Adrenal gland (tissue), 9 donors: ENCODE measurements at regions not wholly inside any gene's neighbourhood (a gene's known extent, or its start where the extent isn't known, plus 50 kb on each side); places are given as distances from the start of the nearest gene placed in this dataset.
A peak's percentile ranks its signal among the peaks of the same experiment; 100 is the strongest.

ENCODE experiments used
- DNase-seq, 7 donors: peaks; one replicate each; pipeline ENCODE4 v3.0.0-alpha.2; 2019 to 2020
- H3K27ac ChIP-seq, 5 donors: fragments of 200-600 bp; sonication (generic) in 4 of 5; 1 replicate in 3 of 5; 2 replicates in 2 of 5; pipeline versions ENCODE4 v1.5.1 to v1.8.0; 2016 to 2020; ENCODE audit warnings: mild to moderate bottlenecking in 1 of 5
- H3K27me3 ChIP-seq: fragments of 200-600 bp; 2 replicates; pipeline ENCODE4 v1.8.0; 2021
- H3K36me3 ChIP-seq, 2 donors: fragments of 200-600 bp; replicated peaks in 1 of 2; 1 replicate in 1 of 2; 2 replicates in 1 of 2; pipeline versions ENCODE4 v1.5.1 to v1.8.0; 2018 to 2022
- H3K4me1 ChIP-seq, 2 donors: fragments of 200-600 bp; replicated peaks in 1 of 2; 1 replicate in 1 of 2; 2 replicates in 1 of 2; pipeline versions ENCODE4 v1.5.1 to v1.8.0; 2018 to 2021
- H3K4me3 ChIP-seq, 4 donors: fragments of 200-600 bp; sonication (generic) in 3 of 4; one replicate each; pipeline ENCODE4 v1.5.1; 2016 to 2018
- H3K9me3 ChIP-seq, 3 donors: fragments of 200-600 bp; sonication (generic) in 1 of 3; replicated peaks in 1 of 3; 1 replicate in 2 of 3; 2 replicates in 1 of 3; pipeline versions ENCODE4 v1.5.1 to v1.8.0; 2016 to 2021
- POLR2A ChIP-seq, 2 donors: fragments of 450-650 bp; IDR thresholded peaks; one replicate each; pipeline ENCODE4 v1.6.1; 2017; ENCODE audit warnings: antibody characterized with exemption in 2 of 2, mild to moderate bottlenecking in 2 of 2, moderate library complexity in 1 of 2
- WGBS, 4 donors: extraction: QIAGEN DNeasy Blood & Tissue Kit in 2 of 4; methylation state at CpG; one replicate each; pipeline versions ENCODE4 v1.1.5 to v1.1.7; 2013 to 2017; 5-methylcytosine and 5-hydroxymethylcytosine counted together
- intact Hi-C, 2 donors: fragments of 100-400 bp; cut with DNase I; formaldehyde crosslinking; loops; one replicate each; pipeline versions ENCODE4 v1.14.1 to v1.15.0; 2022 to 2023
- TF ChIP-seq, protein P1 (sequence below), 6 experiments: fragments of 450-650 bp in 4 of 6; fragments of 200-600 bp in 2 of 6; sonication (generic) in 1 of 6; IDR thresholded peaks; 1 replicate in 5 of 6; 2 replicates in 1 of 6; pipeline versions ENCODE4 v1.5.1 to v1.8.0; 2016 to 2021; ENCODE audit warnings: antibody characterized with exemption in 6 of 6, mild to moderate bottlenecking in 2 of 6, moderate library complexity in 1 of 6
- donor health status: healthy with polysubstance abuse.
- donor health status: Bipolar disorder and iron deficiency.
- donor health status: DM: yes; HTN: yes; CAD: no.
- donor health status: DM: no; HTN: no; CAD: no.
- donor health status: DM: no; HTN: no; CAD: no.

DNA sequence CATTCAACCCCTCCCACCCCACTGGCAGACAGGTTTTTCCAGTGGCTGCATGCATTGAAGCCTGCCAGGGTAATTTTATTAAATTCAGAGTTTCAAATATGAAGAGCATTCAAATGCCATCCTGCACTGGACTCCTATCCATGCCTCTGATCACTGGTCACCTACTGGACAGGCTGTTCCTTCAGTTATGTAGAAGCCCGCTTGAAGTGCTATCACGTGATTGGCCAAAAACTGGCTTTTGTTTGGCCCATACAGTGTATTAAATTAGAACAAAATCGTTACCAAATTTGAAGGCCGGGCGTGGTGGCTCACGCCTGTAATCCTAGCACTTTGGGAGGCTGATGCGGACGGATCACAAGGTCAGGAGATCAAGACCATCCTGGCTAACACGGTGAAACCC lies 464.1 kb downstream of the TSN start:
- WGBS, 4 donors = 85 to 93% (median 89%) methylated on average over 9 of the region's 9 CpGs

GRCh38 chr2:122221665-122222064 lies 466.2 kb downstream of the TSN start:
- H3K36me3 ChIP-seq = no peaks in the 10 kb centered on the region
- no peaks in the 10 kb centered on the region for H3K4me1 ChIP-seq
- TF ChIP-seq, protein P1, sequence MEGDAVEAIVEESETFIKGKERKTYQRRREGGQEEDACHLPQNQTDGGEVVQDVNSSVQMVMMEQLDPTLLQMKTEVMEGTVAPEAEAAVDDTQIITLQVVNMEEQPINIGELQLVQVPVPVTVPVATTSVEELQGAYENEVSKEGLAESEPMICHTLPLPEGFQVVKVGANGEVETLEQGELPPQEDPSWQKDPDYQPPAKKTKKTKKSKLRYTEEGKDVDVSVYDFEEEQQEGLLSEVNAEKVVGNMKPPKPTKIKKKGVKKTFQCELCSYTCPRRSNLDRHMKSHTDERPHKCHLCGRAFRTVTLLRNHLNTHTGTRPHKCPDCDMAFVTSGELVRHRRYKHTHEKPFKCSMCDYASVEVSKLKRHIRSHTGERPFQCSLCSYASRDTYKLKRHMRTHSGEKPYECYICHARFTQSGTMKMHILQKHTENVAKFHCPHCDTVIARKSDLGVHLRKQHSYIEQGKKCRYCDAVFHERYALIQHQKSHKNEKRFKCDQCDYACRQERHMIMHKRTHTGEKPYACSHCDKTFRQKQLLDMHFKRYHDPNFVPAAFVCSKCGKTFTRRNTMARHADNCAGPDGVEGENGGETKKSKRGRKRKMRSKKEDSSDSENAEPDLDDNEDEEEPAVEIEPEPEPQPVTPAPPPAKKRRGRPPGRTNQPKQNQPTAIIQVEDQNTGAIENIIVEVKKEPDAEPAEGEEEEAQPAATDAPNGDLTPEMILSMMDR (IDR thresholded peaks at IDR 0.05) = no peak
- TF ChIP-seq POLR2A (IDR thresholded peaks at IDR 0.05) = no peak
- H3K4me3 ChIP-seq = no peak overlapping the region
- DNase-seq = no peak
- 79 to 90% (median 83%) methylated on average over 3 of the region's 3 CpGs for WGBS, 4 donors
- H3K27me3 ChIP-seq = no peaks in the 10 kb centered on the region
- no peak overlapping the region for H3K27ac ChIP-seq
- intact Hi-C loops = no loop called here
- no peaks in the 10 kb centered on the region for H3K9me3 ChIP-seq

More for the DNA sequence above, 464.1 kb downstream of the TSN start:
- intact Hi-C loops = no loop called here
- TF ChIP-seq, protein P1 (IDR thresholded peaks at IDR 0.05) = no peak
- TF ChIP-seq POLR2A (IDR thresholded peaks at IDR 0.05) = no peak
- H3K9me3 ChIP-seq = no peaks in the 10 kb centered on the region
- no peaks in the 10 kb centered on the region for H3K4me1 ChIP-seq
- no peak overlapping the region for H3K4me3 ChIP-seq
- H3K36me3 ChIP-seq = no peaks in the 10 kb centered on the region
- H3K27ac ChIP-seq = no peak overlapping the region
- no peak for DNase-seq
- H3K27me3 ChIP-seq = no peaks in the 10 kb centered on the region

- Histone ChIP-seq H3K9me3 (no peaks in the 10 kb centered on the region), H3K36me3 (no peaks in the 10 kb centered on the region), H3K27ac (no peak overlapping the region), H3K27me3 (no peaks in the 10 kb centered on the region), H3K4me1 (no peaks in the 10 kb centered on the region), H3K4me3 (no peak overlapping the region)
- WGBS, 4 donors = 72 to 80% (median 78%) methylated on average over 3 to 7 of the region's 7 CpGs
- intact Hi-C loops = no loop called here
- DNase-seq = no peak
- TF ChIP-seq, protein P1 (IDR thresholded peaks at IDR 0.05) = no peak
- TF ChIP-seq POLR2A (IDR thresholded peaks at IDR 0.05) = no peak
These were observed 475.8 kb downstream of the TSN start for GRCh38 chr2:122231296-122231695.

DNA sequence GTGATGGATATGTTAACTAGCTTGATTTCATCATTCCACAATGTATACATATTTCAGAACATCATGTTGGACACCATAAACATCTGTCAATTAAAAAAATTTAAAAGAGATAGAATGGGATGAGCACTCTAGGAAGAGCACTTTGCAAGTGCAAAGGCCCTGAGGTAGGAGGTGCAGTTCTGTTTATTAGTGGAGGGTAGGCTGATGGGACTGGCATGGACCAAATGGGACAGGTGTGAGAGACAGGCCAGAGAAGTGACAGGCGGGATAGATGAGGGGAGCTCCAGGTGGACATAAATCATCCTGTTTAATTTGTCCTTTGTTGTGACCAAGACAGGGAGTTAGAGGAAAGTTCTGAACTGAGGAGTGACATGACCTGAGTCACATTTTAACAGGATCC lies 477.9 kb downstream of the TSN start:
- no peaks in the 10 kb centered on the region for H3K9me3 ChIP-seq
- intact Hi-C loops = no loop called here
- no peak overlapping the region for H3K27ac ChIP-seq
- H3K4me3 ChIP-seq = no peak overlapping the region
- H3K36me3 ChIP-seq = no peaks in the 10 kb centered on the region
- no peak for TF ChIP-seq POLR2A (IDR thresholded peaks at IDR 0.05)
- H3K27me3 ChIP-seq = no peaks in the 10 kb centered on the region
- WGBS, 4 donors = 67 to 83% (median 78%) methylated on average over 1 of the region's 1 CpG
- DNase-seq = no peak
- H3K4me1 ChIP-seq = no peaks in the 10 kb centered on the region

- TF ChIP-seq, protein P1 (IDR thresholded peaks at IDR 0.05) = no peak
- TF ChIP-seq POLR2A (IDR thresholded peaks at IDR 0.05) = no peak
- Histone ChIP-seq H3K4me3 (no peak overlapping the region), H3K9me3 (no peaks in the 10 kb centered on the region), H3K4me1 (no peaks in the 10 kb centered on the region), H3K27me3 (no peaks in the 10 kb centered on the region), H3K27ac (no peak overlapping the region), H3K36me3 (no peaks in the 10 kb centered on the region)
- WGBS, 4 donors = 70 to 74% (median 73%) methylated on average over 5 to 7 of the region's 7 CpGs
- intact Hi-C loops = no loop called here
- peak; percentile 19 to 75 (median 42) for DNase-seq
These were observed 480.9 kb downstream of the TSN start for GRCh38 chr2:122236152-122236874.
